AG04449 (cell line): ENCODE measurements at regions not wholly inside any gene's neighbourhood (a gene's known extent, or its start where the extent isn't known, plus 50 kb on each side); places are given as distances from the start of the nearest gene placed in this dataset.
A peak's percentile ranks its signal among the peaks of the same experiment; 100 is the strongest.

Experiments used
- CTCF ChIA-PET: fragments of 350-600 bp; formaldehyde crosslinking; extraction: SDS; loops from one replicate; lab custom pipeline; 2021; ENCODE audit warnings: antibody characterized with exemption; lab: Yijun Ruan, JAX
- POLR2A ChIA-PET: fragments of 400-600, 350-600 bp; formaldehyde crosslinking; extraction: SDS; loops from one replicate; lab custom pipeline; 2020; ENCODE audit warnings: antibody characterized with exemption, inconsistent platforms; lab: Yijun Ruan, JAX
- DNase-seq: peaks from one replicate; pipeline ENCODE4 v3.0.0-alpha.2; 2010; ENCODE audit warnings: low read depth, low spot score
- H3K4me3 ChIP-seq: 2 replicates; pipeline ENCODE4 v1.5.1; 2011; ENCODE audit warnings: low read depth, mild to moderate bottlenecking, control low read depth, low read length
- CTCF ChIP-seq: IDR thresholded peaks from one replicate; pipeline ENCODE4 v1.5.1; 2011; ENCODE audit warnings: mild to moderate bottlenecking, moderate library complexity, low read length, control low read depth, inconsistent platforms; ENCODE audit not compliant: insufficient read depth; ENCODE audit errors: missing control alignments

- DNase-seq = no peak
Observed at GRCh38 chr5:171600741-171601265, 181.4 kb downstream of the FGF18 start.

GRCh38 chr5:171601266-171601881 lies 181.9 kb downstream of the FGF18 start:
- no peak for TF ChIP-seq CTCF
- no peak for DNase-seq
- ChIA-PET POLR2A (no interaction called here), CTCF (no interaction called here)
- H3K4me3 ChIP-seq = no peak overlapping the region

More at GRCh38 chr5:171600741-171601265, 181.4 kb downstream of the FGF18 start:
- POLR2A ChIA-PET = no interaction called here
- TF ChIP-seq CTCF = no peak
- CTCF ChIA-PET = no interaction called here
- no peak overlapping the region for H3K4me3 ChIP-seq

GRCh38 chr5:171603591-171603990 lies 182.0 kb upstream of the SMIM23 start:
- POLR2A ChIA-PET = no interaction called here
- CTCF ChIA-PET = interaction anchor here (1.0 kb wide), 1 partner anchor 12 kb away, joined by 3 read pairs; no protein-coding TSS in a partner anchor

GRCh38 chr5:171604195-171604594 lies 181.4 kb upstream of the SMIM23 start:
- no peak for TF ChIP-seq CTCF
- CTCF ChIA-PET = interaction anchor here (0.6 to 1.0 kb wide), 2 partner anchors 11 kb away, joined by 3 read pairs; no protein-coding TSS in a partner anchor
- H3K4me3 ChIP-seq = no peak overlapping the region
- POLR2A ChIA-PET = no interaction called here
- DNase-seq = no peak

More at GRCh38 chr5:171603591-171603990, 182.0 kb upstream of the SMIM23 start:
- no peak for DNase-seq
- TF ChIP-seq CTCF = no peak
- H3K4me3 ChIP-seq = no peak overlapping the region

GRCh38 chr5:171606414-171607024 lies 179.1 kb upstream of the SMIM23 start:
- ChIA-PET CTCF (interaction anchor here (0.7 to 1.1 kb wide), 7 partner anchors 13 to 301 kb away, joined by 3 to 5 read pairs (median 3); partner anchors contain the start of gene FGF18), POLR2A (no interaction called here)
- no peak for DNase-seq
- peak; percentile 19 for TF ChIP-seq CTCF
- no peak overlapping the region for H3K4me3 ChIP-seq

DNA sequence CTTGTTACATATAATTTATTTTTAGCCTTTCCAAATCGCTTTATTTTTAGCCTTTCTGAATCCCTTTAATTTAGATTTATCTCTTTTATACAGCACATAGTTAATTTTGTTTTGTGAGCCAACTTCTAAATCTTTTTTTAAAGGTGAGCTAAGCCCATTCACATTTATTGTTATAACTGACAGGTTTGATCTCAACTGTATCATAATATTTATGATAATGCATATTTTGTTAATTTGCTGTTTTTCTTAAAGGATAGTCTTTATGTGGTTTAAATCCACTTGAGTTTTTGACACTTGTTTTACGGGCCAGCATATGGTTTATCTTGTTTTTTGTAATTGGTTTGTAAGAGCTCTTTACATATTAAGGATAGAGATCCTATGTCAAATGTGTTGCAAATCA lies 177.8 kb upstream of the SMIM23 start:
- ChIA-PET POLR2A (no interaction called here), CTCF (no interaction called here)
- no peak for TF ChIP-seq CTCF
- H3K4me3 ChIP-seq = no peak overlapping the region
- DNase-seq = no peak
